ENCODE measurements at regions not wholly inside any gene's neighbourhood (a gene's known extent, or its start where the extent isn't known, plus 50 kb on each side); places are given as distances from the start of the nearest gene placed in this dataset.

GRCh38 chr15:20348900-20349773 is 192.5 kb downstream of the GOLGA6L6 start:
- no peak overlapping the region for H3K27ac Mint-ChIP-seq (ENCODE audit: low read depth, unreplicated experiment)
- ChIA-PET CTCF (interaction anchor here (0.6 to 4.0 kb wide), 3 partner anchors 33 to 1875 kb away, joined by 3 to 29 read pairs (median 3); no protein-coding TSS in a partner anchor), POLR2A (no interaction called here)
- no peak overlapping the region for H3K4me3 Mint-ChIP-seq (ENCODE audit: unreplicated experiment)
- no peaks in the 10 kb centered on the region for H3K27me3 Mint-ChIP-seq (ENCODE audit: insufficient read depth, unreplicated experiment)
- no peaks in the 10 kb centered on the region for H3K4me1 Mint-ChIP-seq (ENCODE audit: insufficient read depth, unreplicated experiment)
- BruUV-seq (replicated peaks) = no TSS peak
- TF ChIP-seq CTCF (IDR thresholded peaks at IDR 0.05; ENCODE audit: unreplicated experiment) = no peak
- H3K36me3 Mint-ChIP-seq (ENCODE audit: insufficient read depth, unreplicated experiment) = no peaks in the 10 kb centered on the region
- intact Hi-C loops (cut with micrococcal nuclease) = no loop called here
- DNase-seq (ENCODE audit: unreplicated experiment) = no peak
- no peaks in the 10 kb centered on the region for H3K9me3 Mint-ChIP-seq (ENCODE audit: unreplicated experiment)

GRCh38 chr15:20348291-20348899 is 193.2 kb downstream of the GOLGA6L6 start:
- no peak for DNase-seq (ENCODE audit: unreplicated experiment)
- ChIA-PET POLR2A (no interaction called here), CTCF (interaction anchor here (0.6 to 4.0 kb wide), 5 partner anchors 7 to 1876 kb away, joined by 3 to 29 read pairs (median 4); no protein-coding TSS in a partner anchor)
- H3K27me3 Mint-ChIP-seq (ENCODE audit: insufficient read depth, unreplicated experiment) = no peaks in the 10 kb centered on the region
- no TSS peak for BruUV-seq (replicated peaks)
- intact Hi-C loops (cut with micrococcal nuclease) = no loop called here
- no peaks in the 10 kb centered on the region for H3K36me3 Mint-ChIP-seq (ENCODE audit: insufficient read depth, unreplicated experiment)
- no peaks in the 10 kb centered on the region for H3K9me3 Mint-ChIP-seq (ENCODE audit: unreplicated experiment)
- H3K27ac Mint-ChIP-seq (ENCODE audit: low read depth, unreplicated experiment) = no peak overlapping the region
- H3K4me1 Mint-ChIP-seq (ENCODE audit: insufficient read depth, unreplicated experiment) = no peaks in the 10 kb centered on the region
- TF ChIP-seq CTCF (IDR thresholded peaks at IDR 0.05; ENCODE audit: unreplicated experiment) = no peak
- no peak overlapping the region for H3K4me3 Mint-ChIP-seq (ENCODE audit: unreplicated experiment)

- TF ChIP-seq CTCF (IDR thresholded peaks at IDR 0.05; ENCODE audit: unreplicated experiment) = no peak
- no TSS peak for BruUV-seq (replicated peaks)
- intact Hi-C loops (cut with micrococcal nuclease) = no loop called here
- Mint-ChIP-seq H3K36me3 (ENCODE audit: insufficient read depth, unreplicated experiment) (no peaks in the 10 kb centered on the region), H3K27ac (ENCODE audit: low read depth, unreplicated experiment) (no peak overlapping the region), H3K4me1 (ENCODE audit: insufficient read depth, unreplicated experiment) (no peaks in the 10 kb centered on the region), H3K4me3 (ENCODE audit: unreplicated experiment) (no peak overlapping the region), H3K9me3 (ENCODE audit: unreplicated experiment) (no peaks in the 10 kb centered on the region), H3K27me3 (ENCODE audit: insufficient read depth, unreplicated experiment) (no peaks in the 10 kb centered on the region)
- CTCF ChIA-PET = interaction anchor here (4.0 kb wide), 1 partner anchor 1878 kb away, joined by 29 read pairs; no protein-coding TSS in a partner anchor
- no peak for DNase-seq (ENCODE audit: unreplicated experiment)
- POLR2A ChIA-PET = no interaction called here
Measured at GRCh38 chr15:20346082-20346805, 195.4 kb downstream of the GOLGA6L6 start.

- ChIA-PET CTCF (interaction anchor here (1.4 kb wide), 1 partner anchor 9 kb away, joined by 6 read pairs; no protein-coding TSS in a partner anchor), POLR2A (no interaction called here)
- no peak for TF ChIP-seq CTCF (IDR thresholded peaks at IDR 0.05; ENCODE audit: unreplicated experiment)
- intact Hi-C loops (cut with micrococcal nuclease) = no loop called here
- Mint-ChIP-seq H3K27me3 (ENCODE audit: insufficient read depth, unreplicated experiment) (no peaks in the 10 kb centered on the region), H3K36me3 (ENCODE audit: insufficient read depth, unreplicated experiment) (no peaks in the 10 kb centered on the region), H3K4me1 (ENCODE audit: insufficient read depth, unreplicated experiment) (no peaks in the 10 kb centered on the region), H3K4me3 (ENCODE audit: unreplicated experiment) (no peak overlapping the region), H3K27ac (ENCODE audit: low read depth, unreplicated experiment) (no peak overlapping the region), H3K9me3 (ENCODE audit: unreplicated experiment) (no peaks in the 10 kb centered on the region)
- DNase-seq (ENCODE audit: unreplicated experiment) = no peak
- no TSS peak for BruUV-seq (replicated peaks)
Measured at GRCh38 chr15:20345401-20345958, 196.1 kb downstream of the GOLGA6L6 start.
